RWPE2 (cell line): ENCODE measurements at regions not wholly inside any gene's neighbourhood (a gene's known extent, or its start where the extent isn't known, plus 50 kb on each side); places are given as distances from the start of the nearest gene placed in this dataset.

ENCODE experiments used
- ATAC-seq: fragments of 200-7000 bp; cut with Tn5 transposase; 3 replicates; pipeline ENCODE4 v1.9.1; 2021; ENCODE audit warnings: low read depth
- DNase-seq: peaks from one replicate; pipeline ENCODE4 v3.0.0-alpha.2; 2020; ENCODE audit warnings: low spot score
- H3K27ac ChIP-seq: fragments of 450-650 bp; 2 replicates; pipeline ENCODE4 v1.5.1; 2017; ENCODE audit warnings: mild to moderate bottlenecking; ENCODE audit not compliant: poor library complexity, severe bottlenecking
- H3K27me3 ChIP-seq: fragments of 250-450 bp; sonication (Bioruptor Pico); 2 replicates; pipeline ENCODE4 v1.5.1; 2021; ENCODE audit warnings: mild to moderate bottlenecking, moderate library complexity; ENCODE audit not compliant: insufficient read depth, poor library complexity, severe bottlenecking
- H3K36me3 ChIP-seq: fragments of 250-450 bp; sonication (Bioruptor Pico); 2 replicates; pipeline ENCODE4 v1.5.1; 2020; ENCODE audit warnings: low read depth, mild to moderate bottlenecking, moderate library complexity
- H3K4me1 ChIP-seq: fragments of 250-450 bp; sonication (Bioruptor Pico); 2 replicates; pipeline ENCODE4 v1.5.1; 2021; ENCODE audit warnings: mild to moderate bottlenecking, moderate library complexity; ENCODE audit not compliant: insufficient read depth, poor library complexity, severe bottlenecking
- H3K4me3 ChIP-seq: fragments of 250-450 bp; sonication (Bioruptor Pico); 2 replicates; pipeline ENCODE4 v1.5.1; 2021; ENCODE audit warnings: mild to moderate bottlenecking, moderate library complexity; ENCODE audit not compliant: severe bottlenecking
- H3K9me3 ChIP-seq: fragments of 250-450 bp; sonication (Bioruptor Pico); 2 replicates; pipeline ENCODE4 v1.5.1; 2021; ENCODE audit warnings: mild to moderate bottlenecking, moderate library complexity; ENCODE audit not compliant: severe bottlenecking
- TF ChIP-seq, protein P1 (sequence below): fragments of 450-650 bp; IDR thresholded peaks from one replicate; pipeline ENCODE4 v1.5.1; 2017; ENCODE audit warnings: mild to moderate bottlenecking, moderate library complexity; ENCODE audit not compliant: poor library complexity, severe bottlenecking

DNA sequence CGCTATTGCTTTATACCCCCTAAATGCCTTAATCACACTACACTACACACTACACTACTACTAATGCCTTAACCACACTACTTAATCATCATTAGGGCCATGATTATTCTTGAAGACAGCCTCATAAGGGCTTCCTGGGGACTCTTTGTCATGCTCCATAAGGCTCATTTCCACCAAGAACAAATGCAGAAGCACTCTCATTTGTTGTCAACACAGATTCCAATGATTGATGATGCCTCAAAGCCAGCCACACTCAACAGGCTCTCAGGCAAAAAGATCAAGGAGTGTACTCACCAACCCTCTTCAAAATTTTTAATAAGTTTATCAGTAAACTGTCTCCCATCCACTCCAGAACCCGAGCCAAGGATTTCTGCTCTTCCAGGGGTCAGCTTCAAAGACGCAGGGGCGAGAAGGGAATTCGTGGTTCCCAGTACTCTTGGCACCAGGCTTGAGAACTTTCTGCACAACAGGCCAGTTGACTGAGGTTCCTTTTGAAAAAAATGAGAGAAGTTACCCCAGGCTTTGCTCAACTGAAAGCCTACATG lies 204.7 kb upstream of the GUCY1A2 start:
- no peak overlapping the region for H3K4me3 ChIP-seq
- H3K36me3 ChIP-seq, result no peaks in the 10 kb centered on the region
- H3K27ac ChIP-seq, result no peak overlapping the region
- H3K4me1 ChIP-seq, result no peaks in the 10 kb centered on the region
- no peaks in the 10 kb centered on the region for H3K9me3 ChIP-seq
- no peaks in the 10 kb centered on the region for H3K27me3 ChIP-seq
- TF ChIP-seq, protein P1, sequence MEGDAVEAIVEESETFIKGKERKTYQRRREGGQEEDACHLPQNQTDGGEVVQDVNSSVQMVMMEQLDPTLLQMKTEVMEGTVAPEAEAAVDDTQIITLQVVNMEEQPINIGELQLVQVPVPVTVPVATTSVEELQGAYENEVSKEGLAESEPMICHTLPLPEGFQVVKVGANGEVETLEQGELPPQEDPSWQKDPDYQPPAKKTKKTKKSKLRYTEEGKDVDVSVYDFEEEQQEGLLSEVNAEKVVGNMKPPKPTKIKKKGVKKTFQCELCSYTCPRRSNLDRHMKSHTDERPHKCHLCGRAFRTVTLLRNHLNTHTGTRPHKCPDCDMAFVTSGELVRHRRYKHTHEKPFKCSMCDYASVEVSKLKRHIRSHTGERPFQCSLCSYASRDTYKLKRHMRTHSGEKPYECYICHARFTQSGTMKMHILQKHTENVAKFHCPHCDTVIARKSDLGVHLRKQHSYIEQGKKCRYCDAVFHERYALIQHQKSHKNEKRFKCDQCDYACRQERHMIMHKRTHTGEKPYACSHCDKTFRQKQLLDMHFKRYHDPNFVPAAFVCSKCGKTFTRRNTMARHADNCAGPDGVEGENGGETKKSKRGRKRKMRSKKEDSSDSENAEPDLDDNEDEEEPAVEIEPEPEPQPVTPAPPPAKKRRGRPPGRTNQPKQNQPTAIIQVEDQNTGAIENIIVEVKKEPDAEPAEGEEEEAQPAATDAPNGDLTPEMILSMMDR, result no peak
- ATAC-seq (no peak), DNase-seq (no peak)

DNA sequence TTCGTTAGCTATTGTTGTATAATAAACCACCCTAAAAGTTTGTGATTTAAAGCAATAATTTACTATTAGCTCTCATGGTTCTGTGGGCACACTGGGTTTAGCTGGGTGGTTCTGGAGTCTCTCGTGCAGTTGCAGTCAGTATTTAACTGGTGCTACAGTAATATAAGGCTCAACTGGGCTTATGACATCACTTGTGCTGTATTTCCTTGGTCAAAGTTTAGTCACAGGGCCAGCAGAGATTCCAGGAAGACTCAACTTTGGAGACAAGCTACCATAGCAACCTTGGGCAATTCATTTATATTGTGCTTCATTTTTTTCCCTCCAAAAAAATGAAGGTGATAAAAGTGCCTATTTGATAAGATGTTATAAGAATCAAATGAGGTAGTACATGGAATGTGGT lies 204.2 kb upstream of the GUCY1A2 start:
- ATAC-seq (no peak), DNase-seq (no peak)
- no peaks in the 10 kb centered on the region for H3K4me1 ChIP-seq
- H3K27ac ChIP-seq, result no peak overlapping the region
- TF ChIP-seq, protein P1, result no peak
- no peaks in the 10 kb centered on the region for H3K36me3 ChIP-seq
- H3K27me3 ChIP-seq, result no peaks in the 10 kb centered on the region
- no peaks in the 10 kb centered on the region for H3K9me3 ChIP-seq
- H3K4me3 ChIP-seq, result no peak overlapping the region

DNA sequence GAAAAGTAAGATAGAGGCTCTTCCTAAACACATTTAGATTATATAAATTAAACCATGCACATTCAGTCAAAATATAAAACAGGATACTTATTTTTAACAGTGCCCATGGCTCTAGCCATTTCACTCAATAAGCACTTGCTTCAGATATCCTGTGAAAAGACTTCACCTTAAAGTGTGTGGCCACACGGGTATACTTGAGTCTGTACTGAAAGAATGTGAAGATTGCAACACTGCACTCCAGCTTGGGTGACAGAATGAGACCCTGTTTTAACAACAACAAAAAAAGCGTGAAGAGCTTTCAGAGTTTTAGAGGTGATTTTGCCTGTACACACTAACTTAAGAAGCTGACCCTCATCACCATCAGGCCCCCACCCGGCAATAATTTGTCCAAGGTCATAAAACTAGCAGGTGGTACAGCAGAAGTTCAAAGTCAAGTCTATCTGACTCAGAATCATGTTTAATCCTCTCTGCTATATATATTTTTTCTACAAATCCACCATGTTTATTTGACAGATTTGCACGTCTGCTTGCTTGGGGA lies 203.5 kb upstream of the GUCY1A2 start:
- no peaks in the 10 kb centered on the region for H3K4me1 ChIP-seq
- no peaks in the 10 kb centered on the region for H3K27me3 ChIP-seq
- ATAC-seq (no peak), DNase-seq (no peak)
- TF ChIP-seq, protein P1, result no peak
- no peak overlapping the region for H3K27ac ChIP-seq
- H3K9me3 ChIP-seq, result no peaks in the 10 kb centered on the region
- H3K36me3 ChIP-seq, result no peaks in the 10 kb centered on the region
- no peak overlapping the region for H3K4me3 ChIP-seq

DNA sequence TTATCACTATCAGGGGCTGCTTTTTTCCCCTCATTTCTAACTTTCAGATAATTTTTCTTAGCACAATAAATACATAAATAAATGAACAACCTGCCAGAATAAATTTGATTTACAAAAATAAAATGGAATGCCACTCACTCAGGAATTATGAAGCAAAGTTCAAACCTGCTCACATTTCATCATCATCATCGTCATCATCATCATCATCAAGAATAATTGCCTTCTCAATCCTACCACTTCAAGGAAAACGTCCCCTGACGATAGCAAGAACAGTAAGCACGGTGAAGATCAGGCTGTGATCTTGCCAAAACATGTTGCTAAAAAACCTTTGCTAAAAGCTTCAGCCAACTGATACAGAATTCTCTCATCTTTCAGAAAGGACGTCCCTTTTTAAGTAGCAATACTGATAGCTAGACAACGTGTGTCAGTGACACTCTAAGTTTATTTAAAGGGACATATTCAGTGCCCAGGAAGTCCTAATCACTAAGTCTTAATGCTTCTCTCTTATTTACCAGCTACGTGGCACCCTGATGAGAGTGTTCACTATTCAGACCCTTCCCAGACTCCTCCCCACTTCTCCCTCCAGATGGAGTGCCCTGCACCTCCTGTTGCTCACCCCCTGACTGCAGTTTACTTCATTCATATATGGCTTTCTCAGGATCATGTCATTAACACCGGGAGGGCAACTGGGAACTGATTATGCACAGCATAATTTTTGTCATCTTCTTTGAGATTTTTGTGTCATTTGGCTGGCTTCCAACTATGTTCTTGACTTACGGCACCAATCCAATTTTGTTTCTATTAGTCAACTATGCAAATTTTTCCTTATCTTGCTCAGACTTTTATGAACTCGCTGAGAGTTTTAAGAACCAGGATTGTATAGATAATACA lies 200.1 kb upstream of the GUCY1A2 start:
- DNase-seq (no peak), ATAC-seq (no peak)
- H3K27me3 ChIP-seq, result no peaks in the 10 kb centered on the region
- H3K27ac ChIP-seq, result no peak overlapping the region
- no peaks in the 10 kb centered on the region for H3K9me3 ChIP-seq
- H3K4me1 ChIP-seq, result no peaks in the 10 kb centered on the region
- H3K4me3 ChIP-seq, result no peak overlapping the region
- H3K36me3 ChIP-seq, result no peaks in the 10 kb centered on the region
- TF ChIP-seq, protein P1, result no peak

DNA sequence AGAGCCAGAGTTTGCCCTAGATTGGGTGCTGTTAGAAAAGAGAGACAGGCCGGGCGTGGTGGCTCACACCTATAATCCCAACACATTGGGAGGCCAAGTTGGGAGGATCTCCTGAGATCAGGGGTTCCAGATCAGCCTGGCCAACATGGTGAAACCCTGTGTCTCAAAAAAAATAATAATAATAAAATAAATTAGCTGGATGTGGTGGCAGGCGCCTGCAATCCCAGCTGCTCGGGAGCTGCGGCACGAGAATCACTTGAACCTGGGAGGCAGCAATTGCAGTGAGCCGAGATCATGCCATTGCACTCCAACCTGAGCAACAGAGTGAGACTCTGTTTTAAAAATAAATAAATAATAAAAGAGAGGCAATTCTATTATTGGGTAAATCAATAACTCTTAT lies 199.2 kb upstream of the GUCY1A2 start:
- no peaks in the 10 kb centered on the region for H3K9me3 ChIP-seq
- ATAC-seq, result no peak

More for the DNA sequence above, 199.2 kb upstream of the GUCY1A2 start:
- DNase-seq, result no peak
- TF ChIP-seq, protein P1, result no peak
- Histone ChIP-seq H3K4me1 (no peaks in the 10 kb centered on the region), H3K4me3 (no peak overlapping the region), H3K36me3 (no peaks in the 10 kb centered on the region), H3K27ac (no peak overlapping the region), H3K27me3 (no peaks in the 10 kb centered on the region)
